BLaER1 (cell line): ENCODE measurements at regions not wholly inside any gene's neighbourhood (a gene's known extent, or its start where the extent isn't known, plus 50 kb on each side); places are given as distances from the start of the nearest gene placed in this dataset.

Experiments
- H3K27ac ChIP-seq: shearing (Covaris generic); formaldehyde crosslinking; 2 replicates; pipeline ENCODE4 v1.8.1; 2022
- H3K27me3 ChIP-seq: shearing (Covaris generic); formaldehyde crosslinking; 2 replicates; pipeline ENCODE4 v1.8.1; 2022
- H3K36me3 ChIP-seq: shearing (Covaris generic); formaldehyde crosslinking; 2 replicates; pipeline ENCODE4 v1.8.1; 2022
- H3K4me1 ChIP-seq: shearing (Covaris generic); formaldehyde crosslinking; 2 replicates; pipeline ENCODE4 v1.8.1; 2022
- H3K4me2 ChIP-seq: shearing (Covaris generic); formaldehyde crosslinking; 2 replicates; pipeline ENCODE4 v1.8.1; 2022
- H3K4me3 ChIP-seq: shearing (Covaris generic); formaldehyde crosslinking; 2 replicates; pipeline ENCODE4 v1.8.1; 2022
- H3K9ac ChIP-seq: shearing (Covaris generic); formaldehyde crosslinking; 2 replicates; pipeline ENCODE4 v1.8.1; 2022
- H3K9me3 ChIP-seq: shearing (Covaris generic); formaldehyde crosslinking; 2 replicates; pipeline ENCODE4 v1.8.1; 2022
- H4K20me1 ChIP-seq: shearing (Covaris generic); formaldehyde crosslinking; 2 replicates; pipeline ENCODE4 v1.8.1; 2022
- Cebpa-rat ChIP-seq: shearing (Covaris generic); IDR thresholded peaks from 2 replicates; pipeline ENCODE4 v1.8.1; 2022

DNA sequence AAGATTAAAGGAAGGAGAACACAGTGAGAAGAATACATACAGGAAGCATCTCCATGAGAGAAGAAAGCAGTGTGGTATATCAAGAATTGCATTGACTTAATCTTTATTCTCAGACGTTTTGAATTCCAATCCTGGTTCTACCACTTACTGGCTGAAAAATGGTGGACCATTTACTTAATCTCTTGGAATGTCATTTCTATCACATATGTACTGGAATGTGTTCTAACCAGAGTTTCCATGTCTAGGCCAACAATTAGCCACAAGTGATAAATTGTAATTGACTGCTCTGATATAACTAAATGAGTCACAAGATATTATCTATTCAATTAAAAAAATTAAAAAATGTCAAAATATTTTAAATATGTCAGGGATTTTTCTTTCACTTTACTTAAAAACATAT, 626.1 kb downstream of the PTPRC start:
- Histone ChIP-seq H4K20me1 (no peaks in the 10 kb centered on the region), H3K4me1 (no peaks in the 10 kb centered on the region), H3K4me3 (no peak overlapping the region), H3K27me3 (no peaks in the 10 kb centered on the region), H3K36me3 (no peaks in the 10 kb centered on the region), H3K9ac (no peak overlapping the region), H3K27ac (no peak overlapping the region), H3K4me2 (no peak overlapping the region), H3K9me3 (no peaks in the 10 kb centered on the region)
- TF ChIP-seq Cebpa-rat, result no peak

DNA sequence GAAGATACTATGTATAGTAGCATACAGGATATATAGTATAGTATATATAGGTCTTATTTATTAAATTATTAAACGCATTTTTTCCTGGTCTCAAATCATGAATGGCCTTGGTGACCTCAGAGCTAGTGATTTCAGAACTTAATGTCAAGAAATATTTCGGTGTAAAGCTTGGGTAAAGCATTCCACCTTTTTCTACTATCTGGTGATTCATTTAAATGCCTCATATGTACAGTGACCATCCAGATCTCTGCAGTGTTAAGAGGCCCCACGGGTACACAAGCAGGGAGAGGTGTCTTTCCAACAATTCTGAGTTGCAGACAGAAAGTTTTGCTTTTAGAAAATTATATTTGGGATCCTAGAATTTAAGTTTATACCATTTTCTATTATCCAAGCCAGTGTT, 626.5 kb downstream of the PTPRC start:
- Histone ChIP-seq H3K27ac (no peak overlapping the region), H3K9me3 (no peaks in the 10 kb centered on the region)
- no peak for TF ChIP-seq Cebpa-rat

DNA sequence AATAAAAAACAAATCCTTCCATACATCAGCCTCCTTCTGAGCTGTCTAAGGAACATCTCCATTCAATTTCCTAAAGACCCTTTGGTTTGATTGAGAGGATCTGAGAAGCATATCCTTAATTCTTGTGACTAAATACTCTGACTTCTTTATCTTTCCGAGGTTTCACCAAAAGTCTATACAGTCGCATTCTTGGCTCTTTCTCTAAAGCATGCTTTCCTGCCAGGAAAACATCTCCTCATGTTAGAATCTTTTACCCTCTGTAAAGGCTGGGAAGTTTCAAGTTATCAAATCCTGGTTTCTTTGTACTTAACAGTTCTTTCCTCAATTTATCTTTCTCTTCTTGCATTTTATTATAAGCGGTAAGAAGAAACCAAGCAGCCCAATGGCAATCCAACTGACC, 630.4 kb downstream of the PTPRC start:
- no peak overlapping the region for H3K4me2 ChIP-seq
- no peak for TF ChIP-seq Cebpa-rat
- no peaks in the 10 kb centered on the region for H3K4me1 ChIP-seq
- H3K27ac ChIP-seq, result no peak overlapping the region
- H3K9ac ChIP-seq, result no peak overlapping the region
- H4K20me1 ChIP-seq, result no peaks in the 10 kb centered on the region
- no peak overlapping the region for H3K4me3 ChIP-seq
- H3K27me3 ChIP-seq, result no peaks in the 10 kb centered on the region
- H3K9me3 ChIP-seq, result no peaks in the 10 kb centered on the region
- H3K36me3 ChIP-seq, result no peaks in the 10 kb centered on the region

More for the DNA sequence above, 626.5 kb downstream of the PTPRC start:
- Histone ChIP-seq H3K27me3 (no peaks in the 10 kb centered on the region), H4K20me1 (no peaks in the 10 kb centered on the region), H3K9ac (no peak overlapping the region), H3K36me3 (no peaks in the 10 kb centered on the region), H3K4me3 (no peak overlapping the region), H3K4me1 (no peaks in the 10 kb centered on the region), H3K4me2 (no peak overlapping the region)

DNA sequence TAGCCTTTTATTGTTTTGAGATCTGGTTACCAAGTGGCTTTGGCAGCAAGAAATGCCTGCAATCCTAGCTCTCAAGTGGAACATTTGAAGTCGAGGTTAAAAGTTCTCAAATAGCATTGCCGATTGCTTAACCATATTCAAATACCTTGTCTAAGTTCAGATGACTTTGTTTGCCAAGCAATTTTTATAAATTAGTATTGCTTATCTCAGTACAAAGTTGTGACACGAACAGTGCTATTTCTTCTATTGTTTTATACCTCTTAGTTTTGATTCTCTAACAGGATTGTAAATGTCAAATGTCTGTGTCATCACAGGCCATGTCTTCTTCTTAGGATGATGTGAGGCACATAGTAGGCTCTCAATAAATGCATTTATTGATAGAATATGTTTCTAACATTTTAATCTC, 633.3 kb downstream of the PTPRC start:
- TF ChIP-seq Cebpa-rat, result no peak
- Histone ChIP-seq H3K27me3 (no peaks in the 10 kb centered on the region), H3K27ac (no peak overlapping the region), H3K9ac (no peak overlapping the region), H3K4me1 (no peaks in the 10 kb centered on the region), H3K36me3 (no peaks in the 10 kb centered on the region), H4K20me1 (no peaks in the 10 kb centered on the region), H3K9me3 (no peaks in the 10 kb centered on the region), H3K4me3 (no peak overlapping the region), H3K4me2 (no peak overlapping the region)

DNA sequence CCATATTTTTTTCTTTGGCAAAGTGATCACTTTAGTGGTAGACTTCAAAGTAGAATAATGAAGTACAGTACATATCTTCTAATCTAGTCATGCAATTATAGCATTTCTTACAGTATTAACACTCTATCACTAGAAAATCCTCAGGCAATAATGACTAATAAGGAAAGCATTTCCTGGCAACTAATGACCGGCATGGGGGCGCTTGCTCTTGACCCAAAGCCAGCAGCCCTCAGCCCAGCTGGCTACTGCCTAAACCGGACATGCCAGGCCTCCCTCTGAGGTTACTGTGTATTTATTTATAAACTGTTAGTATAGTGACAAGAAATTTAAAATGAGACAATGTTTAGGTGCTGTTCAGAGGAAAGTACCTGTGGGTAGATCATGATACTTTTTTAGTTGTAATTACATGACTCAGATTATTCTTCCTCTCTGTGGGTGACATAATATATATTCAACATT, 633.8 kb downstream of the PTPRC start:
- no peaks in the 10 kb centered on the region for H3K27me3 ChIP-seq
- no peak overlapping the region for H3K27ac ChIP-seq
- H3K4me3 ChIP-seq, result no peak overlapping the region
- no peaks in the 10 kb centered on the region for H3K4me1 ChIP-seq
- H3K9me3 ChIP-seq, result no peaks in the 10 kb centered on the region
- H4K20me1 ChIP-seq, result no peaks in the 10 kb centered on the region
- H3K36me3 ChIP-seq, result no peaks in the 10 kb centered on the region
- H3K9ac ChIP-seq, result no peak overlapping the region
- H3K4me2 ChIP-seq, result no peak overlapping the region
- TF ChIP-seq Cebpa-rat, result no peak

DNA sequence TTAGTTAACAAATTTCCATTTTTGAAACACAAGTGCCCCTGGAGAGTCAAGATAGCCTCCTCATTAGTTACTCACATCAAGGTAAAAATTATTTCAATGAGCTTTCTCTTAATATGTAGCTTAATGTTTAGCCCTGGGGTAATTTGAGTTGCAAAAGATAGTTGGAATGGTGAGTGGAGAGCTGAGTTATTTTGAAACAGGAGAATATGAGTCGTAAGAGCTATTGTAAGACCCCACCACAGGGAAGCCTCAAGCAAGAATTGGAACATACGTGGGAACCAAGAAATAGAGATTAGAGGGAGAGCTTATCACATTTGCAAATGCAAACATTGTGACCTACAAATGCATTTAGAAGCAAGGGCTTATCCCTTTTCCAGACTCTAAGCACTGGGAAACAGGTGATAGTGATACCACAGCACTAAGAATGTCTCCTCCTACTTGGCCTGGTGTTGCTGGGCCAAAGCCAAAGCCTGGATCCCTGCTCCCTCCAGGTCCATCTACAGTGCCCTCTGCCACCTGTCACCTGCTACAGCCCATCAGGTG, 635.1 kb downstream of the PTPRC start:
- Histone ChIP-seq H3K4me2 (no peak overlapping the region), H3K36me3 (no peaks in the 10 kb centered on the region), H3K9me3 (no peaks in the 10 kb centered on the region), H3K27ac (no peak overlapping the region), H3K4me3 (no peak overlapping the region), H3K4me1 (no peaks in the 10 kb centered on the region), H4K20me1 (no peaks in the 10 kb centered on the region), H3K27me3 (no peaks in the 10 kb centered on the region), H3K9ac (no peak overlapping the region)
- TF ChIP-seq Cebpa-rat, result no peak

DNA sequence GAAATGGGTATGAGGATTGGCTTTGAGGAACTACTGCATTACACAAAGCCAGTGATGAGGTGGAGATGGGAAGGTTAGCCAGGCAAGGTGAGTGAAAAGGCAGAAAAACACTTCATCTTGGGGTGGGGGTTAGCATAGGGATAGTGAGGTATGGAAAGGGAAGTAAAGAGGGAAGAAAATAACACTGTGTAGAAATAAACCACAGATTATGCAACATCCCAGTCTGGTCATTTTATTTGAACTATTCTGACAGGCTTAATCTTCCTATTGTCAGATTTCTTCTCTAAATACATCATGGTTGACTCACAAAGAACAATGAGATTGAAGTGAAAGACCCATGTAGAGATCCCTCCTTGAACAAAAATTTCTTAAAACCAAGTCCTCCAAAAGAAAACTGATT, 640.2 kb downstream of the PTPRC start:
- Histone ChIP-seq H3K4me3 (no peak overlapping the region), H3K9ac (no peak overlapping the region), H3K9me3 (no peaks in the 10 kb centered on the region), H3K36me3 (no peaks in the 10 kb centered on the region), H3K27me3 (no peaks in the 10 kb centered on the region), H3K4me2 (no peak overlapping the region), H4K20me1 (no peaks in the 10 kb centered on the region), H3K4me1 (peaks cover 20% of the 10 kb centered on the region), H3K27ac (no peak overlapping the region)
- no peak for TF ChIP-seq Cebpa-rat

DNA sequence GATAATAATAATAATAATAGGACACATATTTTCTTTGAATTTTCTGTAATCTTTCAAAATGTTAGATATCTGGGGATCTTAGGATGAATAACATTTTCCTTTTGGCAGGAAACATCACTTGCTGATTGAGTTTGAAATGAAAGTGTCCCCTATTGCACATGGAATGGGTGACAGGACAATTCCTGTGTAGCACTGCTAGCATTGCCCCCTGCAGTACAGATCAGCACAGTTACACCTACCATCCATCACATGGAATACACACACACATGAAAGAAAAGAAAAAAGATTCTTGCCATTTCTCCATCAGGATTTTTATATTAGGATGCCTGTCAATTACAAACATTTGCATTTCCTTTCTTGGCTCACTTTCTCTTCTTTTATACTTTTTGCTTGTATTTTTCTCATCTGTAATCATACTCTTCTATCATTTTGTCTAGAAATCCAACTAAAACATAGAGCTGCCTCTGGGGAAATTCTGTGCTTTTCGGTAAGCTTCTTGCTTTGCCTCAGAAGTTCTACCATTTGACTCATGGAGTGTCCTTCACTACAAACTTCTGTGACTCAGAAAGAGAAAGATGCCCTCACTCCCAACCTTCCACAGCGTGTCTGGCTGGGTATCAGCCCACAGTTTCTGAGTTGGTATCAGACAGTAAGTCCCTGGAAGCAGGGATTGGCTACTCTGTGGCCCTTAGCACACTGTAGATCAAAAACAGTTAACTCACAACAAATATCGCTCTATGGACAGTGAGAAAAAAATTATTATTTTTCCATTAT, 641.2 kb downstream of the PTPRC start:
- no peak for TF ChIP-seq Cebpa-rat
- Histone ChIP-seq H3K4me2 (no peak overlapping the region), H3K9me3 (no peaks in the 10 kb centered on the region), H3K4me3 (no peak overlapping the region), H3K27me3 (no peaks in the 10 kb centered on the region), H3K27ac (no peak overlapping the region), H3K36me3 (no peaks in the 10 kb centered on the region), H3K9ac (no peak overlapping the region), H4K20me1 (no peaks in the 10 kb centered on the region), H3K4me1 (peaks cover 27% of the 10 kb centered on the region)

DNA sequence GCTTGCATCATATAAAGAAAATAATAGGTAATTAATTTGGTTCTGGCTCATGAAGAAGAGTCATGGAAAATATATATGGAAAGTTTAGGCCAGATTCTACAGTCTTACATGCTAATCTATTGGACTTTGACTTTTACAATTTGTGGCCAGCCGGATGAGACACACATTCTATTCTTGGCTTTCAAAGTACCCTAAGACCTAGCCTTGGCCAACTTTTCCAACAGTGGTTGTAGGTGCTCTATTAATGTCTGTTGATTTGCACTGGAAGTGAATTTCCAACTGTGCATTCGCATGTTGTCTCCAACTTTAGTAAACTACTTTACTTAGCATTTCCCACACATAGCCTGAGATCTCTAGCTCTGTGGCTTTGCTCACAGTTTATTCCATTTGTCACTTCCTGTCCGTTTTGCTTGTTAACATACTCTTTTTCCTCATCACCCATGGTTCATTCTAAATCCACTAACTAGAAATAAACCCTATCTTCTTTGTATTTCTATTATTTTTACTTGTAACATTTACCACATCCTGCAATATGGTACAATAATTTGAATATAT, 644.0 kb downstream of the PTPRC start:
- TF ChIP-seq Cebpa-rat, result no peak
- H3K4me1 ChIP-seq, result peaks cover 27% of the 10 kb centered on the region
- H3K9me3 ChIP-seq, result no peaks in the 10 kb centered on the region
- no peak overlapping the region for H3K4me3 ChIP-seq
- H3K4me2 ChIP-seq, result peak overlapping the region; percentile 50
- no peaks in the 10 kb centered on the region for H4K20me1 ChIP-seq
- 0 out of 2 replicates have a peak overlapping the region, but pooled peaks have one; percentile 1 for H3K27ac ChIP-seq
- no peaks in the 10 kb centered on the region for H3K27me3 ChIP-seq
- H3K36me3 ChIP-seq, result no peaks in the 10 kb centered on the region
- no peak overlapping the region for H3K9ac ChIP-seq

DNA sequence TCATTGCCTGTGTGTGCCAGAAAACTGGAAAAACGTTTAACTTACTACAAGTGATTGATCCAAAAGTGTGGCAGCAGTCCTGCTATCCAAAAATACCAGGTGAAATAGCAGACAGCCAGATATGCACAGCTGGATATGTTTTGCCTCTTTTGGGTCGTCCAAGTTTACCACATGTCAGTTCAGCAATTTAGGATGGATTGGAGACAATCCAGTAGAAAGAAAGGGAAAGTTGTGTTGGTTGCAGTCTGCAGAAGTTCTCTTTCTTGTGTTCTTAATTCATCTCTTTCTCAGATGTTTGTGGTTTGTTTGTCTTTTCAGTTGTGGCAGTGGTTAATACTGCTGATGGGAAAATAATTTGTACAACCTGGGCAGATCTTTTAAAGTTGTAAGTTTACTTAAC, 645.0 kb downstream of the PTPRC start:
- Histone ChIP-seq H3K4me1 (peaks cover 27% of the 10 kb centered on the region), H3K9me3 (no peaks in the 10 kb centered on the region), H3K36me3 (no peaks in the 10 kb centered on the region), H3K27me3 (no peaks in the 10 kb centered on the region), H3K4me2 (peak overlapping the region; percentile 50), H3K27ac (no peak overlapping the region), H3K9ac (no peak overlapping the region), H4K20me1 (no peaks in the 10 kb centered on the region), H3K4me3 (no peak overlapping the region)
- no peak for TF ChIP-seq Cebpa-rat
